ENCODE measurements at regions not wholly inside any gene's neighbourhood (a gene's known extent, or its start where the extent isn't known, plus 50 kb on each side); places are given as distances from the start of the nearest gene placed in this dataset.

DNA sequence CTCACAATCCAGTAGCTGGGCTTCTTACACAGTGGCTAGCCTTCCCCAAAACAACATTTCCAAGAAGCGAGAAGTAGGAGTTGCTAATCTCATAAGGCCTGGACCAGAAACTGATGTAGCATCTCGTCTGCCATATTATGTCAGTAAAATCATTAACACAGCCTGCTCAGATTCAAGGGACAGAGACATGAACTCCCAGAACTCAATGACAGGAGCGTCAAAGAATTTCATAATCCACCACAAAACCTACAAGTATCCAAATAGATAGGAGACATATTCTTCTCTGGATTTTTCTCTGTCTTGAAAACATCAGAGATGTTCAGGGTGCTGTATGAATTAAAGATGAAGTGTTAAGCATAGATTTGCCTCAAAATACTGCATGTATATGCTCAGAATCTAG, 457.6 kb upstream of the ACTBL2 start:
- H3K4me3 Mint-ChIP-seq, result no peak overlapping the region
- Histone ChIP-seq H3K4me2 (no peak overlapping the region), H3K9me3 (ENCODE audit: low read depth) (no peaks in the 10 kb centered on the region), H3K9ac (no peak overlapping the region), H3F3A (ENCODE audit: low read depth) (no peaks in the 10 kb centered on the region), H4K20me1 (ENCODE audit: low read depth) (no peaks in the 10 kb centered on the region), H3K79me2 (ENCODE audit: low read depth) (no peaks in the 10 kb centered on the region), H3K27ac (no peak overlapping the region), H3K4me1 (no peaks in the 10 kb centered on the region), H3K27me3 (no peaks in the 10 kb centered on the region), H3K4me3 (no peak overlapping the region), H2AFZ (replicated peaks) (no peak overlapping the region), H3K36me3 (no peaks in the 10 kb centered on the region)
- no peaks in the 10 kb centered on the region for H3K4me1 Mint-ChIP-seq
- peaks cover 2% of the 10 kb centered on the region for H3K27me3 Mint-ChIP-seq (ENCODE audit: insufficient read depth, low read depth)
- H3K9me3 Mint-ChIP-seq, result peaks cover 4% of the 10 kb centered on the region
- no peak for DNase-seq (ENCODE audit: low spot score)
- no peaks in the 10 kb centered on the region for H3K36me3 Mint-ChIP-seq
- TF ChIP-seq EZH2 (IDR thresholded peaks at IDR 0.05) (no peak), EZH2phosphoT487 (IDR thresholded peaks at IDR 0.05) (no peak)
- TF ChIP-seq, protein P1, sequence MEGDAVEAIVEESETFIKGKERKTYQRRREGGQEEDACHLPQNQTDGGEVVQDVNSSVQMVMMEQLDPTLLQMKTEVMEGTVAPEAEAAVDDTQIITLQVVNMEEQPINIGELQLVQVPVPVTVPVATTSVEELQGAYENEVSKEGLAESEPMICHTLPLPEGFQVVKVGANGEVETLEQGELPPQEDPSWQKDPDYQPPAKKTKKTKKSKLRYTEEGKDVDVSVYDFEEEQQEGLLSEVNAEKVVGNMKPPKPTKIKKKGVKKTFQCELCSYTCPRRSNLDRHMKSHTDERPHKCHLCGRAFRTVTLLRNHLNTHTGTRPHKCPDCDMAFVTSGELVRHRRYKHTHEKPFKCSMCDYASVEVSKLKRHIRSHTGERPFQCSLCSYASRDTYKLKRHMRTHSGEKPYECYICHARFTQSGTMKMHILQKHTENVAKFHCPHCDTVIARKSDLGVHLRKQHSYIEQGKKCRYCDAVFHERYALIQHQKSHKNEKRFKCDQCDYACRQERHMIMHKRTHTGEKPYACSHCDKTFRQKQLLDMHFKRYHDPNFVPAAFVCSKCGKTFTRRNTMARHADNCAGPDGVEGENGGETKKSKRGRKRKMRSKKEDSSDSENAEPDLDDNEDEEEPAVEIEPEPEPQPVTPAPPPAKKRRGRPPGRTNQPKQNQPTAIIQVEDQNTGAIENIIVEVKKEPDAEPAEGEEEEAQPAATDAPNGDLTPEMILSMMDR (IDR thresholded peaks at IDR 0.05), result no peak
- no peak overlapping the region for H3K27ac Mint-ChIP-seq

DNA sequence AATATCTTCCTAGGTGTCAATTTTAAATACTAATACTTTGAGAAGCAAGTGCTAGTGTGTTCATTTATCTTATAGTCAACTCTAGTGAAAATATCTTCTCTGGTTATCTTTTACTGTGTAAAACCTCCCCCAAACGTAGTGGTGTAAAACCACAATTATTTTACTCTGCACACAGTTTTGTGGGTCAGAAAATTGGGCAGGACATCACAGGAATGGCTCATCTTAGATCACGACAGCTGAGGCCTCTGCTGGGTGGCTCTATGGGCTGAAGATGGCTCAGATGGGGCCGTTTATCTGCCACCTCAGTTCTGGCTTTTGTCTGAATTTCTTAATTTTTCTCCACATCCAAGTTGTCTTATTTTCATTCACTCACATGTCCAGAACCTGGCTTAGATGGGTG, 457.2 kb upstream of the ACTBL2 start:
- Mint-ChIP-seq H3K4me1 (no peaks in the 10 kb centered on the region), H3K4me3 (no peak overlapping the region), H3K27me3 (ENCODE audit: insufficient read depth, low read depth) (peaks cover 2% of the 10 kb centered on the region), H3K9me3 (peaks cover 3% of the 10 kb centered on the region), H3K27ac (no peak overlapping the region), H3K36me3 (no peaks in the 10 kb centered on the region)
- no peak overlapping the region for H3K9ac ChIP-seq
- H3K9me3 ChIP-seq (ENCODE audit: low read depth), result no peaks in the 10 kb centered on the region
- no peaks in the 10 kb centered on the region for H4K20me1 ChIP-seq (ENCODE audit: low read depth)
- no peak overlapping the region for H3K27ac ChIP-seq
- no peaks in the 10 kb centered on the region for H3K27me3 ChIP-seq
- no peaks in the 10 kb centered on the region for H3K36me3 ChIP-seq
- H3K79me2 ChIP-seq (ENCODE audit: low read depth), result no peaks in the 10 kb centered on the region
- DNase-seq (ENCODE audit: low spot score), result no peak
- no peak overlapping the region for H3K4me2 ChIP-seq
- H2AFZ ChIP-seq (replicated peaks), result no peak overlapping the region
- H3F3A ChIP-seq (ENCODE audit: low read depth), result no peaks in the 10 kb centered on the region
- no peak overlapping the region for H3K4me3 ChIP-seq
- no peaks in the 10 kb centered on the region for H3K4me1 ChIP-seq
- TF ChIP-seq EZH2 (IDR thresholded peaks at IDR 0.05) (no peak), EZH2phosphoT487 (IDR thresholded peaks at IDR 0.05) (no peak)
- TF ChIP-seq, protein P1 (IDR thresholded peaks at IDR 0.05), result no peak

DNA sequence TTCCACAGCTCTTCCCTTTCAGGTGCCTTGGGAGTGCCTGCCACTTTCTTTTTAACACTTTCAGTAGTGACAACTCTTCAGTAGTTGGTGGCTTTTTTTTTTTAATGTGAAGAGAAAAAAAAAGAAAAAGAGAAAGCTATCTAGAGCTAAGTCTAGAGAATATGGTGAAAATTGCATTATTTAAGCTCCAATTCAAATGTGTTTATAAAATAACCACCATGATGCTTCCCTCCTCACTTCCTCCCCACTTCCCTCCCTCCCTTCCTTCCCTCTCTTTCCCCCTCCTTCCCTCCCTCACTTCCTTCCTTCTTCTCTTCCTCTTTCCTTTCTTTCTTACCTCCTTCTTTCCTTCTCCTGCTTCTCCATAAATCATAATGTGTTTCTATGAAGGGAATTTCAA, 456.7 kb upstream of the ACTBL2 start:
- Histone ChIP-seq H3F3A (ENCODE audit: low read depth) (no peaks in the 10 kb centered on the region), H3K4me2 (no peak overlapping the region), H3K4me1 (no peaks in the 10 kb centered on the region), H4K20me1 (ENCODE audit: low read depth) (no peaks in the 10 kb centered on the region), H3K27ac (no peak overlapping the region), H3K4me3 (no peak overlapping the region), H3K9ac (no peak overlapping the region), H3K9me3 (ENCODE audit: low read depth) (no peaks in the 10 kb centered on the region), H3K36me3 (no peaks in the 10 kb centered on the region), H3K27me3 (no peaks in the 10 kb centered on the region), H2AFZ (replicated peaks) (no peak overlapping the region), H3K79me2 (ENCODE audit: low read depth) (no peaks in the 10 kb centered on the region)
- no peak for DNase-seq (ENCODE audit: low spot score)
- Mint-ChIP-seq H3K27me3 (ENCODE audit: insufficient read depth, low read depth) (peaks cover 2% of the 10 kb centered on the region), H3K27ac (no peak overlapping the region), H3K9me3 (no peaks in the 10 kb centered on the region), H3K36me3 (no peaks in the 10 kb centered on the region), H3K4me3 (no peak overlapping the region), H3K4me1 (no peaks in the 10 kb centered on the region)
- no peak for TF ChIP-seq EZH2 (IDR thresholded peaks at IDR 0.05)
- TF ChIP-seq, protein P1 (IDR thresholded peaks at IDR 0.05), result no peak
- no peak for TF ChIP-seq EZH2phosphoT487 (IDR thresholded peaks at IDR 0.05)

DNA sequence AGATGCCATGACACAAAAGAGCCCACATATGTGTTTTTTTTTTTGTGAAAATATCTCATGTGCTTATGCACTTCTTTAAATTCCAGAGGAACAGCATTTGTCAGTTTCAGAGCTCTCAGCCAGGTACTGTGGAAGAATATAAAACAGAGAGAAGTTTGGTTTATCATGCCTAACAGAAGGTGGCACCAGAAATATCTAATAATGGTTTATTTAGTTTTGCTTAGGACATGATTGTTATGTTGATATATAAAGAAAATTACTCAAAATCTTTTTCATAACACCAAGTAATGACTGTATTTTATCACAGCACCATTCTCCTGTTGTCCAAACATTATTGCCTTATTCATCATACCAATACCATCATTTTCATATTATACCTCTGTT, 455.6 kb upstream of the ACTBL2 start:
- Histone ChIP-seq H3K27me3 (no peaks in the 10 kb centered on the region), H3K4me1 (no peaks in the 10 kb centered on the region), H3K4me2 (no peak overlapping the region), H3K9me3 (ENCODE audit: low read depth) (no peaks in the 10 kb centered on the region), H3K79me2 (ENCODE audit: low read depth) (no peaks in the 10 kb centered on the region), H3F3A (ENCODE audit: low read depth) (no peaks in the 10 kb centered on the region), H3K9ac (no peak overlapping the region), H3K36me3 (no peaks in the 10 kb centered on the region), H3K27ac (no peak overlapping the region), H4K20me1 (ENCODE audit: low read depth) (no peaks in the 10 kb centered on the region), H3K4me3 (no peak overlapping the region), H2AFZ (replicated peaks) (no peak overlapping the region)
- Mint-ChIP-seq H3K27ac (no peak overlapping the region), H3K9me3 (no peaks in the 10 kb centered on the region), H3K4me1 (no peaks in the 10 kb centered on the region), H3K36me3 (no peaks in the 10 kb centered on the region), H3K27me3 (ENCODE audit: insufficient read depth, low read depth) (peaks cover 2% of the 10 kb centered on the region), H3K4me3 (no peak overlapping the region)
- TF ChIP-seq, protein P1 (IDR thresholded peaks at IDR 0.05), result no peak
- no peak for TF ChIP-seq EZH2phosphoT487 (IDR thresholded peaks at IDR 0.05)
- TF ChIP-seq EZH2 (IDR thresholded peaks at IDR 0.05), result no peak
- no peak for DNase-seq (ENCODE audit: low spot score)
